ENCODE measurements at regions not wholly inside any gene's neighbourhood (a gene's known extent, or its start where the extent isn't known, plus 50 kb on each side); places are given as distances from the start of the nearest gene placed in this dataset.

DNA sequence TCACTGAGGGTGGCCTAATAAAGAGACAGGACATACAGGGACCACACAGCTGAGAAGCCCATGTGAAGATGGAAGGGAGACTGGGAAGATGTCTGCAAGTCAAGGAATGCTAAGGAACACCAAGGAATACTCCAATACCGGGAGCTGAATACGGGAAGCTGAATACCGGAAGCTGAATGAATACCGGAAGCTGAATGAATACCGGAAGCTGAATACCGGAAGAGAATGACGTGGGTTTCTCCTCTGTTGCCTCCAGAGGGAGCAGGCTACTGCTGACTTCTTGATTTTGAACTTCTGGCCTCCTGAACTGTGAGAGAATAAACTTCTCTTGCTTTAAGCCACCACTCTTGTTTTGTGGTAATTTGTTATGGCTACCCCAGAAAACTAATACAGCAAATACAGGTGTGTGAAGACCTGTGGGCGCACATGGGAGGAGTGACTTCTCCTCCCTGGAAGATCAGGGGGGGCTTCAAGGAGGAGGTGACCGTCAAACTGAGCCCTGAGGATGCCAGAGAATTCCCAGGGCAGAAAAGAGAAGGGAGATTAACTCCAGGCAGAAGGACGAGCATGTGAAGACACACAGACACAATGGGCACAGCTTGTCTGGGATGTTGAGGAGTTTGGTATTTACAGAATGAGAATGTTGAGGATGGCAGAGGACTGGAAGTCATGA, 259.9 kb downstream of the IRF8 start:
- TF ChIP-seq POLR2A (IDR thresholded peaks at IDR 0.05), result no peak
- TF ChIP-seq, protein P1, sequence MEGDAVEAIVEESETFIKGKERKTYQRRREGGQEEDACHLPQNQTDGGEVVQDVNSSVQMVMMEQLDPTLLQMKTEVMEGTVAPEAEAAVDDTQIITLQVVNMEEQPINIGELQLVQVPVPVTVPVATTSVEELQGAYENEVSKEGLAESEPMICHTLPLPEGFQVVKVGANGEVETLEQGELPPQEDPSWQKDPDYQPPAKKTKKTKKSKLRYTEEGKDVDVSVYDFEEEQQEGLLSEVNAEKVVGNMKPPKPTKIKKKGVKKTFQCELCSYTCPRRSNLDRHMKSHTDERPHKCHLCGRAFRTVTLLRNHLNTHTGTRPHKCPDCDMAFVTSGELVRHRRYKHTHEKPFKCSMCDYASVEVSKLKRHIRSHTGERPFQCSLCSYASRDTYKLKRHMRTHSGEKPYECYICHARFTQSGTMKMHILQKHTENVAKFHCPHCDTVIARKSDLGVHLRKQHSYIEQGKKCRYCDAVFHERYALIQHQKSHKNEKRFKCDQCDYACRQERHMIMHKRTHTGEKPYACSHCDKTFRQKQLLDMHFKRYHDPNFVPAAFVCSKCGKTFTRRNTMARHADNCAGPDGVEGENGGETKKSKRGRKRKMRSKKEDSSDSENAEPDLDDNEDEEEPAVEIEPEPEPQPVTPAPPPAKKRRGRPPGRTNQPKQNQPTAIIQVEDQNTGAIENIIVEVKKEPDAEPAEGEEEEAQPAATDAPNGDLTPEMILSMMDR (IDR thresholded peaks at IDR 0.05), result no peak
